HG03432 (cell line): ENCODE measurements at regions not wholly inside any gene's neighbourhood (a gene's known extent, or its start where the extent isn't known, plus 50 kb on each side); places are given as distances from the start of the nearest gene placed in this dataset.

ENCODE experiments used
- ATAC-seq: cut with Tn5 transposase; IDR thresholded peaks from one replicate; pipeline ENCODE4 v1.9.1; 2021; ENCODE audit warnings: mild to moderate bottlenecking, moderate library complexity; ENCODE audit not compliant: unreplicated experiment

- no peak for ATAC-seq
These were observed 181.3 kb upstream of the ADO start for GRCh38 chr10:62623223-62623622.

DNA sequence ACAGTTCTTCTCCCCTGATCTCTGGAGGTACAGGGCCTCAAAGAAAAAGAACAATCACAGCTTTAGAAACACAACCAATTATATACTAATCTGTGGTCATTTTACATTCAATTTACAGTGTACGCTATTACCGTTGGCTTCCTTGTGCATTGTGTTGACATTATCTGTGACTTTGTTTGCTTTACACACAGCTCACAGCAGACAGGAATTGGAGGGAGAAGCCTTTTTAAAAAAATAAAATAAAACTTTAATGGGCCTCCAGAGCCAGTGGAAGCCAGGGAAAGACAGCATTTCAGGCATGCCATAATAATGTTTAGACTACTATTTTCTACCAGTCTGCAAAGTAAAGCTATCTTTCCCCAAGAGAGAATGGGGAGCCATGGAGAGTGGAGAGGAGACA lies 179.0 kb upstream of the ADO start:
- no peak for ATAC-seq

GRCh38 chr10:62626079-62626478 lies 178.4 kb upstream of the ADO start:
- ATAC-seq: no peak

GRCh38 chr10:62626817-62627216 lies 177.7 kb upstream of the ADO start:
- ATAC-seq: no peak

DNA sequence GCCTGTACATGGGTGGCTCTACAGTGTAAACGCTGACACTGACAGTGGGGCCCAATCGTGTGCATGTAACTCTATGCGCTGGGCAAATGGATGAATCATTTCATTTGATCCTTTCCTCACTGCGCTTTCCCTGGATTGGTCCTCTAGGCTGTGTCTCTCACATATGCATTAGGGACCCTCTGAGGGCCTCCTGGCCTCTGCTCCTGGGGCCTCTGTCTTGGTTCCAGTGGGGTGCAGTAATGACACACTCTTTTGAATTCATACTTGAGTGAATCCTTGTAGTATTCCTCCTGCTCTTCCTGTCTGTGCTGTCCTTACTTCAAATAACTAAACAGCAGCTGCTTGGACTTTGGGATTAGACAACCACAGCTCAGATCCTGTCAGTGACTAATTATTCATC lies 176.5 kb upstream of the ADO start:
- no peak for ATAC-seq

DNA sequence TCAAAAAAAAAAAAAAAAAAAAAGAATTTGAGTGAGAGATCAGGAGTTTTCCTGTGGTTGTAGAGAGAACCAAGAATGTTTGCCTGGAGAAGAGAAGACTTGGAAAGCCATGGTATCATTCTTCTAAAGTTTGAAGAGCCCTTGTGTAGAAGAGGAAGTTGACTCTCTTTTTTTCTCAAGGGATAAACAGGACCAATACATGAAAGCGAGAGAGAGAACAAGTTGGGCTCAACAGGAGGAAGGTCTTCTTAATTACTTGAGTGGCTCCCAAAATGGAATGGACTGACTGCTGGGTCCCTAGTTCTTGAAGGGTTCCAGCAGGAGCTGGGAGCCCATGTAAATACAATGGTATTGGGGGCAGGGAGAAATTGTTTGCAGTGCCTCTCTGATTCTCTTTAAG lies 173.3 kb upstream of the ADO start:
- no peak for ATAC-seq

DNA sequence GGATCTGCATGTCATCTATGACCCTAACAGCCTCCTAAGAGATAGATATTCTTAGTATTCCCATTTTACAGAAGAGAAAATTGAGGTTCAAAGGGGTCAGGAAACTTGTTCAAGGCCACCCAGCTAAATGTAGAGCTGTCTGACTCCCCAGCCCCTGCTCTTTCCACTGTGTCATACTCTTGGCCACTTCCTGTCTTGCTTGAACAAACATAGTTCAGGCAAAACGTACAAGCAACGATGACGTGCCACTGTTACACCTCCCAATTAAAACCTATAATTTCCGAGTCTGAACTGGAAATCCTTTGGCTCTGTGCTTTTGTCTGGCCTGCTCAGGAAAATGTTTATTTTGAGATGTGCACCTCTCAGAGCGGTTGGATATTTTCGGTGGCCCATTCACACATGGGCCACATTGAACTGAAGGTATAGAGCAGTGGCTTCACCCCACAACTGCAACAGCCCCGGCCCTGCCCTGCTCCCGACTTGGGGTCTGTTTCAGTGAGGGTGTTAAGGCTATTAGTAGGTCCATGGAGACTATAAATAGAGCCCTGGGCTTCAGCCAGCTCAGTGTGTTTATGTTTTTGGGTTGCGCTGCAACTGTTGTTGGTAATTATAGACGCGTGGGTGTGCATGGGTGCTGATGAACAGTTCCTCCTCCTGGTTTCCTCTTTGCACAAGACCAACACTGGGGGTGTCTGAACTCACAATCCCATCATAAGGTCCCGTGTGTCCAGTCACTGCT lies 172.3 kb upstream of the ADO start:
- ATAC-seq: peak; percentile 81

DNA sequence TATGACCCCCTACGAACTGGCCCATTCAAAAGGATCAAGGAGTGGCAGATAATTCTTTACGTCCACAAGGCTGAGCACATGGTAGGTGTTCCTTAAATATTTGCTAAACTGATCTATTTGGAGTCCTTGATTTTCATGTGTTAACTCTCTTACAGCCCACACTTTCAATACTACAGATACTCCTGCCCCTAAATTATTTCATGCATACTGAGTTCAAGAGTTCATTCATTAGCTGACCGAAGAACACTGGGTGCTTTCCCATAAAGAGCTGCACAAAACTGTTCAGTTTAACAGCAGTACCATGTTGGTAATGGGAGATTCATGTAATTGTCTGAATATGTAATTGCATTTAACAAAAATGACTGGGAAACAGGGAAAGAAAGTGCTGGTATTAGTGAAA lies 170.5 kb upstream of the ADO start:
- no peak for ATAC-seq

DNA sequence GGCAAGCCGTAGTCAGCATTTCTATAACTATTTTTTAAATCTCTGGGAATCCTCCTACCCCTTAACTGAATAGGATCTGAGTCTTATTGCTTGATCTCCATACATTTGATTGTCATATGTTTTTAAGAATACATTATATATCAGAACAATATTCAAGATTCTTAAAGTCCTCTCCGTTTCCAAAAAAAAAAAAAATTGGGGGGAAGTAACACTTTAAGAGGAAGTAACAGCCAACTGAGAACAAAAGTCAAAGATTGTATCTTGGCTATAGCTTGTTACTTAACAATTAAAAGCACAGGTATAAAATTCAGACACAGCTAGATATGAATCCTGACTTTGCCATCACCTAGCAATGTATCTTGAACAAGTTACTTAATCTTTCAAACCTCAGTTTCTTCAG lies 169.9 kb upstream of the ADO start:
- no peak for ATAC-seq

- no peak for ATAC-seq
These were observed 169.4 kb upstream of the ADO start for GRCh38 chr10:62635127-62635526.

DNA sequence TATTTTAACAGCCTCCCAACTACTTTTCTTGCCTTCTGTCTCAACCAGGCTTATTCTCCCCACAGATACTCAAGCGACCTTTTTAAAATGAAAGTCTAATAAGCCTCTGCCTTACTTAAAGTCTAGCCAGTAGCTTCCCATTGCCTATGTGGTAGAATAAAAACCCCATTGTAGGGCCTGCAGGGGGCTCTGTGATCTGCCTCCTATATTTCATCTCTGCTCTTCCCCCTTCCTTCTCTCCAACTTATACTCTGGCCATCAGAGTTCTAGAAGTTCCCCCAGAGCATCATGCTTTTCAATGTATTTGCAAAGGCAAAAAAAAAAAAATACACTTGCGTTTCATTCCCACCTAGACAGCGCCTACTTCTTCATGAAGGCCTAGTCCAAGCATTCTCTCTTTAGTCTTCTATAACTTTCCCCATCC lies 167.7 kb upstream of the ADO start:
- no peak for ATAC-seq

DNA sequence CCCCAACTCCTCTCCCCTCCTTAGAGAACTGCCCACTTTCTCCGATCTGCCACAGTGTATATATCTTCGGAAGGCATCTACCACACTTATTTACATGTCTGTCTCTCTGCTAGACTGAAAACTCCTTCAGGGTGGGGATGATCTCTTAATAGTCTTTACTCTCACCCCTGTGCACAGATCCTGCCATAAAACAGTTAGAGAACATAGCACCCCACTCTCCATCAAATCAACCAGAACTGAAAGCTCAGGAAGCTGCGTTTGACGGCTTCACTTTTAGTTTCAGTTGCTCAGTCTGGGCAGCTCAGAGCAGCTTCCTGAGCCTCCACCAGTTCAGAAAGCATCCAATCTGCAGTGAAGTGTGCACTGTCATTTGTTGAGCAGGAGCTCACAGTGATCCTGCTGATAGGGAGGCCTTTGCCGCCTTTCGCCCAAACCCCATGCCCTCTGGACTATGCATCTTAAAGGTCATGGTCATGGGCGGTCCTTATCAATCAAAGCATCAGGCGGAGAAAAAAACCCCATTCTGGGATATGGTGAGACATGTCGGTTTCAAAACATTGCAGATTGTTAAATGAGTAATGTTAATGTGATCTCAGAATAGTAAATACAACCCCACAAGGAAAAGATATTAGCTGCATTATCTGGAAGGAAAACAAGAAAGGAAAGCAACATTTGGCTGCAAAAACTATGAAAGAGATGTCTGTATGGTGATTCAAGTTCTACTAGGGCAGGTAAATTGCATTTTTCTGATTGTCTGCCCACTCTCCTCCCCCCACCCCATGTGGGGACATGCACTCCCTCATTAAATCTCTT lies 167.1 kb upstream of the ADO start:
- ATAC-seq: peak; percentile 65

GRCh38 chr10:62638062-62638477 lies 166.4 kb upstream of the ADO start:
- ATAC-seq: peak; percentile 45

DNA sequence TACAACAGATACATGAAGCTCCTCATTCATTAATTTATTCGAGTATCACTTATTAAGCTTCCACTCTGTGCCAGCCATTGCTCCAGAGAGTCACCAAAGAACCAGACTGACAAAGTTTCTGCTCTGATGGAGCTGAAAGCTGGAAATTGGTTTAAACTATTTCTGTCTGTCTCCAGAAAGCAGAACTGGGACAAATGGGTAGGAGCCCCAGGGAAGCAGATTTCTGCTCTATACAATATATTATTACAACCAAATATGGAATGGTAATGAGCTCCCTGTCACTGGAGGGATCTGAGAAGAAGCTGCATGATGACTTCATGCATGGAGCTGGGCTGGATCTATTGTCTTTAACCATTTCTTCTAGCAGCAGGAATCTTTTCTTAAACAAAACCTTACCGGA lies 165.4 kb upstream of the ADO start:
- no peak for ATAC-seq

DNA sequence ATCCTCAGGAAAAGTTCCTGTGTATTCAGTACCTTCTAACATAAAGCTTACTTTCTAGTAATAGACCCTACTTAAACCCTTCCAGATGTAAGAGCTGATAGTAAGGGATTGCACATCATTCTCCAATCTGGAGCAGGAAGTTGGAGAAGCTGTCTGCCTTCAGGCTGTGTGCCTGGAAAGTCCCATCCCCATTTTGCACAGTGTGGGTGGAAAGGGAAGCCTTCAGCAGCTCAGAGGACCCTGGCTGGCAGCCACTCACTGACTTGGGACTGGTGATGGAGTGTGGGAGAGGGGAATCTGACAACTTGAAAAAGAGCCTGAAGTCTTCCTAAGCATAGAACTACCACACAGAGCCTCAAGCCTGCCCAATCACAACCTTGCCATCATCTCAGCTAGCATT lies 164.1 kb upstream of the ADO start:
- no peak for ATAC-seq

GRCh38 chr10:62643606-62644587 lies 160.6 kb upstream of the ADO start:
- no peak for ATAC-seq

GRCh38 chr10:62647375-62648092 lies 157.0 kb upstream of the ADO start:
- ATAC-seq: peak; percentile 36

DNA sequence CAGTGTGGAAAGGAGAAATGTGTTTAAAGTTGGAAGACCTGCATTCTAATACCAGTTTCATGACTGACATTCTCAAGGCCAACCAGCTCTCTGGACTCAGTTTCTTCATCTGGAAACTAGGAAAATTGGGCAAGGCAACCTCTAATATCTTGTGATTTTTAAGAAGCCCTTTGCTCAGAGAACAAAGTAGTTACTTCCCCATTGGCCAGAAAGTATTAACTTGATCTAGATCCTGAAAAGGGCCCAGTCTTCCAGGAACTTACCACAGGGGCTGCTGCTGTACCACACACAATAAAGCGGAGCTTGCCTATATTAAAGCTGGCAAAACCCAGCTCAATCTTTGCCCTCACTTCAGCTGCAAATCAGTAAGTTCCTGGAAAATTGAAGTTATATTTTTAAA lies 155.6 kb upstream of the ADO start:
- ATAC-seq: no peak

- no peak for ATAC-seq
These were observed 154.1 kb upstream of the ADO start for GRCh38 chr10:62650411-62650810.

- no peak for ATAC-seq
These were observed 153.2 kb upstream of the ADO start for GRCh38 chr10:62651341-62651740.

- no peak for ATAC-seq
These were observed 152.4 kb upstream of the ADO start for GRCh38 chr10:62652114-62652513.
